ENCODE measurements at regions not wholly inside any gene's neighbourhood (a gene's known extent, or its start where the extent isn't known, plus 50 kb on each side); places are given as distances from the start of the nearest gene placed in this dataset.

- FAIRE-seq: no peak
- Histone ChIP-seq H4K20me1 (ENCODE audit: control insufficient read depth, insufficient read depth) (no peaks in the 10 kb centered on the region), H2AFZ (ENCODE audit: control insufficient read depth, low read depth, low read length) (no peak overlapping the region), H3K4me3 (no peak overlapping the region), H3K9ac (ENCODE audit: control insufficient read depth, insufficient read depth, low read length) (no peak overlapping the region), H3K79me2 (ENCODE audit: control insufficient read depth, insufficient read depth, low read length) (no peaks in the 10 kb centered on the region), H3K9me3 (replicated peaks; ENCODE audit: control insufficient read depth, insufficient read depth, low read length) (no peaks in the 10 kb centered on the region), H3K4me2 (ENCODE audit: control insufficient read depth, insufficient read depth) (no peak overlapping the region), H3K4me1 (ENCODE audit: control insufficient read depth, insufficient read depth, low read length) (no peaks in the 10 kb centered on the region), H3K27ac (ENCODE audit: control insufficient read depth, insufficient read depth) (no peak overlapping the region), H3K27me3 (replicated peaks in 1 of 2; ENCODE audit: control insufficient read depth in 2 of 2, insufficient read depth in 2 of 2, low read length in 1 of 2) (no peaks in the 10 kb centered on the region), H3K36me3 (ENCODE audit: control insufficient read depth in 2 of 2, insufficient read depth in 2 of 2, low read length in 1 of 2) (no peaks in the 10 kb centered on the region)
- no peak for DNase-seq (ENCODE audit: low read depth, low spot score)
- ATAC-seq: no peak
- intact Hi-C loops (cut with micrococcal nuclease; ENCODE audit: unreplicated experiment): no loop called here
- in situ Hi-C loops (cut with MboI): no loop called here
- ChIA-PET CTCF (interaction anchor here (0.5 kb wide), 1 partner anchor 12 kb away, joined by 3 read pairs; no protein-coding TSS in a partner anchor), RAD21 (ENCODE audit: unreplicated experiment) (no interaction called here), POLR2A (no interaction called here), SMC1A (ENCODE audit: uncharacterized antibody, unreplicated experiment) (no interaction called here)
- BruUV-seq (replicated peaks): no TSS peak
- TF ChIP-seq HDAC2 (IDR thresholded peaks at IDR 0.05) (no peak), CUX1 (IDR thresholded peaks at IDR 0.05; ENCODE audit: insufficient replicate concordance, low read depth, low read length) (no peak), LARP7 (IDR thresholded peaks at IDR 0.05) (no peak), PRDM15 (CRISPR knock-in tag; IDR thresholded peaks at IDR 0.05) (no peak), ELK1 (IDR thresholded peaks at IDR 0.05; ENCODE audit: low read depth, low read length) (no peak), TCF7 (IDR thresholded peaks at IDR 0.05; ENCODE audit: borderline replicate concordance) (no peak), FOXK2 (IDR thresholded peaks at IDR 0.05) (no peak), ZSCAN29 (IDR thresholded peaks at IDR 0.05) (no peak), TCF12 (IDR thresholded peaks at IDR 0.05; ENCODE audit: low read depth, low read length) (no peak), SUZ12 (IDR thresholded peaks at IDR 0.05; ENCODE audit: unreplicated experiment) (no peak), CBX5 (IDR thresholded peaks at IDR 0.05; ENCODE audit: low read depth) (no peak), CTCF (IDR thresholded peaks at IDR 0.05 in 2 of 3, conservative IDR thresholded peaks at IDR 0.05 in 1 of 3; ENCODE audit: control insufficient read depth in 2 of 3, extremely low read depth in 1 of 3, insufficient read depth in 1 of 3, low read depth in 3 of 3, low read length in 3 of 3) (no peak)
- WGBS (ENCODE audit: insufficient coverage, insufficient replicate concordance, low lambda C conversion rate, missing lambda C conversion rate): 40% methylated on average over 1 of the region's 1 CpG
Observed at GRCh38 chr4:126898815-126899214, 733.9 kb upstream of the INTU start.
